Right lobe of liver (tissue), 6 donors: ENCODE measurements at regions not wholly inside any gene's neighbourhood (a gene's known extent, or its start where the extent isn't known, plus 50 kb on each side); places are given as distances from the start of the nearest gene placed in this dataset.
A peak's percentile ranks its signal among the peaks of the same experiment; 100 is the strongest.

Source experiments
- ATAC-seq, 4 donors: fragments of 200-7000 bp; cut with Tn5 transposase; one replicate each; pipeline ENCODE4 v1.9.1; 2020; ENCODE audit warnings: mild to moderate bottlenecking in 4 of 4, moderate library complexity in 4 of 4
- DNase-seq, 3 donors: peaks; one replicate each; pipeline ENCODE4 v3.0.0-alpha.2; 2020
- H3K27ac ChIP-seq, 3 donors: fragments of 200-600 bp; one replicate each; pipeline ENCODE4 v1.8.0; 2022
- H3K27me3 ChIP-seq, 2 donors: fragments of 200-600 bp; one replicate each; pipeline ENCODE4 v1.8.0; 2022
- H3K36me3 ChIP-seq, 4 donors: fragments of 200-600 bp; sonication (generic) in 1 of 4; one replicate each; pipeline versions ENCODE4 v1.5.1 to v1.8.0; 2017 to 2022; ENCODE audit warnings: control low read depth in 1 of 4
- H3K4me1 ChIP-seq, 4 donors: fragments of 200-600 bp; sonication (generic) in 1 of 4; one replicate each; pipeline versions ENCODE4 v1.5.1 to v1.8.0; 2017 to 2022; ENCODE audit warnings: control low read depth in 1 of 4
- H3K4me3 ChIP-seq, 3 donors: fragments of 200-600 bp; one replicate each; pipeline ENCODE4 v1.8.0; 2022
- H3K9me3 ChIP-seq, 4 donors: fragments of 200-600 bp; sonication (generic) in 1 of 4; one replicate each; pipeline versions ENCODE4 v1.5.1 to v1.8.0; 2017 to 2022; ENCODE audit warnings: control low read depth in 1 of 4
- POLR2A ChIP-seq: fragments of 450-650 bp; IDR thresholded peaks from one replicate; pipeline ENCODE4 v1.6.1; 2017; ENCODE audit warnings: antibody characterized with exemption, mild to moderate bottlenecking
- WGBS: methylation state at CpG from one replicate; pipeline ENCODE4 v1.1.6; 2018; ENCODE audit warnings: low coverage, low lambda C conversion rate; ENCODE audit not compliant: insufficient coverage; ENCODE audit errors: missing lambda C conversion rate; 5-methylcytosine and 5-hydroxymethylcytosine counted together
- intact Hi-C, 2 donors: fragments of 100-400 bp; cut with DNase I; formaldehyde crosslinking; loops; one replicate each; pipeline versions ENCODE4 v1.11.2 to v1.14.1; 2022
- TF ChIP-seq, protein P1 (sequence below), 4 donors: fragments of 200-600 bp in 3 of 4; fragments of 450-650 bp in 1 of 4; IDR thresholded peaks; one replicate each; pipeline versions ENCODE4 v1.5.1 to v1.8.0; 2016 to 2022; ENCODE audit warnings: antibody characterized with exemption in 4 of 4, mild to moderate bottlenecking in 2 of 4
- donor health status: DM: no; HTN: yes; CAD: no.
- donor health status: DM: no; HTN: no; CAD: no.
- donor health status: DM: no; HTN: no; CAD: no.
- donor health status: DM: no; HTN: yes; CAD: no.
- donor health status: DM: no; HTN: yes; CAD: no.

DNA sequence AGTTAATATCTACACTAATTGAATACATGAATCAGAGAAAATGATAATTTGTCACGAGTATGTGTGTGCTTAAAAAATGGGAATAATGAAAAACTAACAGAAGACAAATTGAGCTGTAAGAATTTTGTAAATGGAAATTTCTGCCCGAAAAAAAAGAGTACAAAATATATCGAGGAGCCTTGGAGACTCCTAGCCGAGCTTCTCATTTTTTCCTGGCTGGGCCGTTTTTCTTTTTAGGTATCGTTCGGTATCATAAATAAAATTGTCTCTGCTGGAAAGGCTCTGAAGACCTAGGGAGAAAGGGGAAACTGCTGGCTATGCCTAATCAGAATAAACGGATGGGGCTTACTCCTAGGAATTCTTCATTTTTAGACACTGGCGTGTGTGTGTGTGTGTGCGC lies 227.2 kb upstream of the RAG2 start:
- DNase-seq (no peak), ATAC-seq (no peak)
- WGBS = 65% methylated on average over 10 of the region's 10 CpGs
- TF ChIP-seq, protein P1, sequence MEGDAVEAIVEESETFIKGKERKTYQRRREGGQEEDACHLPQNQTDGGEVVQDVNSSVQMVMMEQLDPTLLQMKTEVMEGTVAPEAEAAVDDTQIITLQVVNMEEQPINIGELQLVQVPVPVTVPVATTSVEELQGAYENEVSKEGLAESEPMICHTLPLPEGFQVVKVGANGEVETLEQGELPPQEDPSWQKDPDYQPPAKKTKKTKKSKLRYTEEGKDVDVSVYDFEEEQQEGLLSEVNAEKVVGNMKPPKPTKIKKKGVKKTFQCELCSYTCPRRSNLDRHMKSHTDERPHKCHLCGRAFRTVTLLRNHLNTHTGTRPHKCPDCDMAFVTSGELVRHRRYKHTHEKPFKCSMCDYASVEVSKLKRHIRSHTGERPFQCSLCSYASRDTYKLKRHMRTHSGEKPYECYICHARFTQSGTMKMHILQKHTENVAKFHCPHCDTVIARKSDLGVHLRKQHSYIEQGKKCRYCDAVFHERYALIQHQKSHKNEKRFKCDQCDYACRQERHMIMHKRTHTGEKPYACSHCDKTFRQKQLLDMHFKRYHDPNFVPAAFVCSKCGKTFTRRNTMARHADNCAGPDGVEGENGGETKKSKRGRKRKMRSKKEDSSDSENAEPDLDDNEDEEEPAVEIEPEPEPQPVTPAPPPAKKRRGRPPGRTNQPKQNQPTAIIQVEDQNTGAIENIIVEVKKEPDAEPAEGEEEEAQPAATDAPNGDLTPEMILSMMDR (IDR thresholded peaks at IDR 0.05) = no peak
- no peak for TF ChIP-seq POLR2A
- no peak overlapping the region for H3K4me3 ChIP-seq
- H3K4me1 ChIP-seq = no peaks in the 10 kb centered on the region
- intact Hi-C loops = no loop called here
- no peaks in the 10 kb centered on the region for H3K27me3 ChIP-seq
- H3K9me3 ChIP-seq = no peaks in the 10 kb centered on the region
- no peak overlapping the region for H3K27ac ChIP-seq
- H3K36me3 ChIP-seq = no peaks in the 10 kb centered on the region

DNA sequence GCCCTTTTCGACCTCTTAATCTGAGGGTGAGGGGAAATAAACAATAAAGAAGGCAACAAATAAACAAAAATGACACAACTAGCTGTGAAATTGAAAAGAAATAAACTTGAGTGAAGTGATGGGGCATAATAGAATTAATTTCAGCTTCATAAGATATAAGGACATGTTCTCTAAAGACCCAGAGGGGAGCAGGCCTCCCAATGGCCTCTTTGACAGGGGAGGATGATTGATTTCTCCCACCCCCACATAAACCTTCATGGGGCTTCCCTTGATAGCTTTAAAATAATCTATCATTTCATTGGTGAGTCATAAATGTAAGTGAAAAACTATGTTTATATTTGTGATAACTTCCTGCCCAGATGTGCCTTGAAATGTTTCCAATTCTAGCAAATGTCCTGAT lies 226.3 kb upstream of the RAG2 start:
- H3K36me3 ChIP-seq = no peaks in the 10 kb centered on the region
- no peak for DNase-seq
- WGBS = 28% methylated on average over 1 of the region's 1 CpG
- H3K4me1 ChIP-seq = no peaks in the 10 kb centered on the region
- intact Hi-C loops = no loop called here
- no peaks in the 10 kb centered on the region for H3K27me3 ChIP-seq
- no peak overlapping the region for H3K4me3 ChIP-seq
- TF ChIP-seq, protein P1 (IDR thresholded peaks at IDR 0.05) = no peak
- no peak for TF ChIP-seq POLR2A
- H3K27ac ChIP-seq = no peak overlapping the region
- ATAC-seq = no peak
- no peaks in the 10 kb centered on the region for H3K9me3 ChIP-seq

DNA sequence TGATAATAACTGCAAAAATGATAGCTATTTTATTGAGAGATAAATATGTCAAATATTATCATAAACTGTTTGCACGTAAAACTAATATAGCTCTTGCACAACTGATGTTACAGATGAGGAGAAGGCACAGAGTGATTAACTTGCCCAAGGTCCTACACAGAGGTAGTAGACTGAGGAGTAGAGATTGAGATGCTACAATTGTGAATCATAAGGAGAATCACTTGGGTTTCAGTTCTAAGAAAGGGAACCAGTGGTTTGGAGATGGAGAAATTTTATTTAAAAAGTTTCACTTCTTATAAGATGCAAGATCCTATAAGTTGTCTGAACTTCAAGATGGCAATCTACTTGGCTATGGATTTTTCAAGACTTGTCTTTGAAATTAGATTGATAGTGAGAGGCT lies 224.8 kb upstream of the RAG2 start:
- WGBS = 69% methylated on average over 1 of the region's 1 CpG
- intact Hi-C loops = no loop called here
- Histone ChIP-seq H3K27me3 (no peaks in the 10 kb centered on the region), H3K4me3 (no peak overlapping the region), H3K9me3 (no peaks in the 10 kb centered on the region), H3K4me1 (no peaks in the 10 kb centered on the region), H3K36me3 (no peaks in the 10 kb centered on the region), H3K27ac (no peak overlapping the region)
- TF ChIP-seq, protein P1 (IDR thresholded peaks at IDR 0.05) = no peak
- TF ChIP-seq POLR2A = no peak
- ATAC-seq (no peak), DNase-seq (no peak)

DNA sequence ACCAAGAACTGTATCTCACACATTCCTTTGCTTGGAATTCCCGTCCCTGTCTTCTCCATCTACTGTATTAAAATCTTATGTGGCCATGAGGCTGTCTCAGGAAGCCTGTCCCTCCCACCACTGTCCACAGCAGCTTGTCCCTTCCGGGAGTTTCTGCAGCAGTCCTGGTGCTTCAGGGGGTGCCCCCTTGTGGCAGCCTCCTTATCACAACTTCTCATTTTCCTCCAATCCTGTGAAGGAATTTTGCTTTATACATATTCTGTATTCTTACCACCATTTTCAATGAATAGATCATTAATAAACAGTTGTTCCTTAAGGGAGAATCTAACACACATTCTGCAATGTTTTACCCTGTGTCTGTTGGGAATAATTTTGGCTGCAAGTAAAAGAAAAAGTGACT lies 220.4 kb upstream of the RAG2 start:
- Histone ChIP-seq H3K4me3 (no peak overlapping the region), H3K36me3 (no peaks in the 10 kb centered on the region), H3K9me3 (no peaks in the 10 kb centered on the region), H3K4me1 (no peaks in the 10 kb centered on the region), H3K27ac (no peak overlapping the region), H3K27me3 (no peaks in the 10 kb centered on the region)
- WGBS = 42% methylated on average over 2 of the region's 2 CpGs
- TF ChIP-seq, protein P1 (IDR thresholded peaks at IDR 0.05) = peak in 3 of 4 donors; percentile 6 to 33 (median 29)
- TF ChIP-seq POLR2A = no peak
- DNase-seq (no peak), ATAC-seq (no peak)
- intact Hi-C loops = no loop called here

DNA sequence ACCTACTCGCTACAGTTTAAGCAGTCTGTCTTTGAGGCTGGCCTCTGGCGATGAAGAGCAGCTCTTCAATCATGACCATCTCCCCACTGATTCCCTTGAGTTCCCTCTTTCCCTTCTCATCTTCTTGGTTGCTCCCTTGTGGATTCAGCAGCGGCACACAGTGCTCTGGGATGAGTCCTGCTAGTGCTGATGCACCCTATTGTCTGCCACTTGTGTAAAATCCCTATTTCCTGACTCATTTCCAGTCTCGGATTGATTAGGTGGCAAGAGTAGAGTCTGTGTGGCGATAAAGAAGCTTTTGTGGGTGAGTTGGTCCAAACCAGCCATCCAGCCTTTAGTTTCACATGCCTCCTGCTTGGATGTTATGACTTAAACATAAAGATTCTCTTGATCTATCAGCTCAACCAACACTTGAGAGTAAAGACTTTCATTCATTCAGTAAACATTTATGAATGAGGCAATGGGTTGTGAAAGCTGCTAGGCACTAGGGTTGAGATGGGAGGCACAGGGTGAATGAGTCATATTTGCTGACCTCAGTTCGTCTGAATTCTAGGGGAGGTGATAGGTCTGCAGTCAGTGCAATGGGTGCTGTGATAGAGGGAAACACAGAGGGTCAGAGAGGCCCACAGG lies 219.4 kb upstream of the RAG2 start:
- no peak for TF ChIP-seq POLR2A
- TF ChIP-seq, protein P1 (IDR thresholded peaks at IDR 0.05) = no peak
- intact Hi-C loops = no loop called here
- 50% methylated on average over 6 of the region's 6 CpGs for WGBS
- ATAC-seq = peak in 1 of 4 donors; percentile 37
- DNase-seq = no peak
- H3K4me1 ChIP-seq = no peaks in the 10 kb centered on the region
- no peak overlapping the region for H3K27ac ChIP-seq
- H3K27me3 ChIP-seq = no peaks in the 10 kb centered on the region
- H3K36me3 ChIP-seq = no peaks in the 10 kb centered on the region
- no peaks in the 10 kb centered on the region for H3K9me3 ChIP-seq
- H3K4me3 ChIP-seq = no peak overlapping the region
